Hepatocyte (in vitro differentiated cells): ENCODE measurements at regions not wholly inside any gene's neighbourhood (a gene's known extent, or its start where the extent isn't known, plus 50 kb on each side); places are given as distances from the start of the nearest gene placed in this dataset.
"Not testable (repeated sequence)": the region's sequence is repeated elsewhere in the genome, so short reads cannot be mapped to it uniquely, and the experiment has no call there.

Experiments
- DNase-seq: peaks from one replicate; pipeline ENCODE4 v3.0.0-alpha.2; 2016; ENCODE audit warnings: low spot score
- H2AFZ ChIP-seq: fragments of 200-600 bp; sonication (generic); 2 replicates; pipeline ENCODE4 v1.6.0; 2016; ENCODE audit warnings: antibody characterized with exemption, mild to moderate bottlenecking
- H3K27ac ChIP-seq: fragments of 200-600 bp; sonication (generic); 2 replicates; pipeline ENCODE4 v1.5.1; 2016; ENCODE audit warnings: mild to moderate bottlenecking
- H3K27me3 ChIP-seq: fragments of 200-600 bp; sonication (generic); 2 replicates; pipeline ENCODE4 v1.6.1; 2016
- H3K36me3 ChIP-seq: fragments of 200-600 bp; sonication (generic); replicated peaks from 2 replicates; pipeline ENCODE4 v1.5.1; 2016; ENCODE audit warnings: low read depth; ENCODE audit not compliant: insufficient read depth
- H3K4me1 ChIP-seq: fragments of 200-600 bp; sonication (generic); 2 replicates; pipeline ENCODE4 v1.5.1; 2016; ENCODE audit warnings: mild to moderate bottlenecking, moderate library complexity; ENCODE audit not compliant: insufficient read depth
- H3K4me2 ChIP-seq: fragments of 200-600 bp; sonication (generic); 2 replicates; pipeline ENCODE4 v1.6.0; 2016
- H3K4me3 ChIP-seq: fragments of 200-600 bp; sonication (generic); 2 replicates; pipeline ENCODE4 v1.5.1; 2016; ENCODE audit warnings: mild to moderate bottlenecking
- H3K79me2 ChIP-seq: fragments of 200-600 bp; sonication (generic); 2 replicates; pipeline ENCODE4 v1.6.0; 2017; ENCODE audit warnings: mild to moderate bottlenecking
- H3K9me2 ChIP-seq: fragments of 200-600 bp; sonication (generic); replicated peaks from 2 replicates; pipeline ENCODE4 v1.6.0; 2017; ENCODE audit warnings: mild to moderate bottlenecking; ENCODE audit not compliant: insufficient read depth
- H3K9me3 ChIP-seq: fragments of 200-600 bp; sonication (generic); 2 replicates; pipeline ENCODE4 v1.5.1; 2016; ENCODE audit warnings: low read depth, mild to moderate bottlenecking
- H4K20me1 ChIP-seq: fragments of 200-600 bp; sonication (generic); 2 replicates; pipeline ENCODE4 v1.6.0; 2016; ENCODE audit warnings: mild to moderate bottlenecking; ENCODE audit not compliant: insufficient read depth, poor library complexity, severe bottlenecking
- CTCF ChIP-seq: fragments of 200-600 bp; sonication (generic); IDR thresholded peaks from 2 replicates; pipeline ENCODE4 v1.5.1; 2016; ENCODE audit warnings: antibody characterized with exemption, mild to moderate bottlenecking; ENCODE audit not compliant: poor library complexity
- EZH2 ChIP-seq: fragments of 200-600 bp; sonication (generic); IDR thresholded peaks from 2 replicates; pipeline ENCODE4 v1.6.1; 2016; ENCODE audit warnings: antibody characterized with exemption, mild to moderate bottlenecking, borderline replicate concordance
- EZH2phosphoT487 ChIP-seq: fragments of 200-600 bp; sonication (generic); IDR thresholded peaks from one replicate; pipeline ENCODE4 v1.6.1; 2018; ENCODE audit warnings: antibody characterized with exemption, mild to moderate bottlenecking, low read depth, moderate library complexity; ENCODE audit not compliant: unreplicated experiment, severe bottlenecking
- WGBS: methylation state at CpG from one replicate; pipeline ENCODE4 v1.1.6; 2016; ENCODE audit warnings: low lambda C conversion rate; ENCODE audit errors: missing lambda C conversion rate; 5-methylcytosine and 5-hydroxymethylcytosine counted together

- Histone ChIP-seq H3K27me3 (no peaks in the 10 kb centered on the region), H3K4me2 (no peak overlapping the region), H3K79me2 (no peaks in the 10 kb centered on the region), H2AFZ (no peak overlapping the region), H3K9me3 (no peaks in the 10 kb centered on the region), H4K20me1 (no peaks in the 10 kb centered on the region), H3K36me3 (no peaks in the 10 kb centered on the region), H3K9me2 (no peaks in the 10 kb centered on the region), H3K4me1 (peaks cover 11% of the 10 kb centered on the region), H3K4me3 (no peak overlapping the region), H3K27ac (no peak overlapping the region)
- TF ChIP-seq EZH2 (no peak), CTCF (no peak), EZH2phosphoT487 (no peak)
- DNase-seq: no peak
Measured at GRCh38 chr3:165503346-165503745, 307.2 kb upstream of the SLITRK3 start.

DNA sequence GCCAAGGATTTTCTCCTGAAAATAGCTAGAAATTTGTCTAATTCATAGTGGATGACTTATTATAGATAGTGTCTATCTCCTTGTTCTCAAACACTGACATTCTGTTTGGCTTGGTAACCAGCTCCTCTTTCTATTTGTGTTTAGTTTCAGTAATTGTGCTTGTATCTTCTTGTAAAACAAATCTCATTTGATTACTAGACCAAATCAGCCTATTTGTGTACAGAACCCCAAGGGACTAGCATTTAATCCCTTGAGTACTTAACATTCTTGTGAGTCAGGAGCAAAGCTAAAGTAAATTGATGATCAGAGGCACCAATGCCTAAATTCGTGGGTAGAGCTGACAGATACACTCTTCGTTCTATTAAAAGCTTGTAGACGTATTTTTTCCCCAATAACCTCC is 306.5 kb upstream of the SLITRK3 start:
- H2AFZ ChIP-seq: no peak overlapping the region
- no peak overlapping the region for H3K4me2 ChIP-seq
- TF ChIP-seq EZH2phosphoT487: no peak
- TF ChIP-seq CTCF: no peak
- TF ChIP-seq EZH2: no peak
- no peaks in the 10 kb centered on the region for H4K20me1 ChIP-seq
- H3K27ac ChIP-seq: no peak overlapping the region
- no peak for DNase-seq
- peaks cover 11% of the 10 kb centered on the region for H3K4me1 ChIP-seq
- WGBS: 28% methylated on average over 3 of the region's 3 CpGs
- H3K79me2 ChIP-seq: no peaks in the 10 kb centered on the region
- no peaks in the 10 kb centered on the region for H3K36me3 ChIP-seq
- H3K27me3 ChIP-seq: no peaks in the 10 kb centered on the region
- no peaks in the 10 kb centered on the region for H3K9me3 ChIP-seq
- H3K9me2 ChIP-seq: no peaks in the 10 kb centered on the region
- no peak overlapping the region for H3K4me3 ChIP-seq

GRCh38 chr3:165498742-165499141 is 302.6 kb upstream of the SLITRK3 start:
- not testable (repeated sequence) for H3K4me3 ChIP-seq, H3K27ac ChIP-seq, H3K9me2 ChIP-seq, H3K27me3 ChIP-seq, DNase-seq, H3K79me2 ChIP-seq, H3K4me1 ChIP-seq, H3K36me3 ChIP-seq, H3K9me3 ChIP-seq, H3K4me2 ChIP-seq, H4K20me1 ChIP-seq, H2AFZ ChIP-seq
- WGBS: 78% methylated on average over 4 of the region's 4 CpGs

DNA sequence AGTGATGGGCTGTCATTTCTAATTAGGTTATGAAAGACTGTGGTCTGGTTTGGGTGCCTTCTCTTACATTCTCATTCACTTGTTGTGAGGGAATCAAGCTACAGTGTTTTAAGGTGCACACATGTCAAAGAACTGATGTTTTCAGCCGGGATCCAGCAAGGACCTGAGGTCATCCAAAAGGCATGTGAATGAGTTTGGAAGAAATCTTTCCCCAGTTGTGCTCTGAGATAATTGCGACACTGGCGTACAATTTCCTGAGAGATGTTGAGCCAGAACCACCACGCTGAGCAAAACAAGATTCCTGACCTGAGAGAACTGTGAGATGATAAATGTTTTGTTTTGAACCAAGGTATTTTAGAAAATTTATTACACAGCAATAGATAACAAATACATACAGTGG is 295.3 kb upstream of the SLITRK3 start:
- no peaks in the 10 kb centered on the region for H3K36me3 ChIP-seq
- no peak overlapping the region for H3K27ac ChIP-seq
- H3K4me3 ChIP-seq: no peak overlapping the region
- H3K9me2 ChIP-seq: no peaks in the 10 kb centered on the region
- no peak overlapping the region for H2AFZ ChIP-seq
- no peak for TF ChIP-seq EZH2phosphoT487
- TF ChIP-seq CTCF: no peak
- TF ChIP-seq EZH2: no peak
- no peaks in the 10 kb centered on the region for H3K4me1 ChIP-seq
- H3K4me2 ChIP-seq: no peak overlapping the region
- no peak for DNase-seq
- H3K27me3 ChIP-seq: no peaks in the 10 kb centered on the region
- no peaks in the 10 kb centered on the region for H3K9me3 ChIP-seq
- no peaks in the 10 kb centered on the region for H3K79me2 ChIP-seq
- no peaks in the 10 kb centered on the region for H4K20me1 ChIP-seq
- WGBS: 67% methylated on average over 4 of the region's 4 CpGs
